ENCODE measurements at regions not wholly inside any gene's neighbourhood (a gene's known extent, or its start where the extent isn't known, plus 50 kb on each side); places are given as distances from the start of the nearest gene placed in this dataset.

- TF ChIP-seq REST (IDR thresholded peaks at IDR 0.05; ENCODE audit: unreplicated experiment) (no peak), NANOG (IDR thresholded peaks at IDR 0.05; ENCODE audit: borderline replicate concordance) (no peak), STAT1 (IDR thresholded peaks at IDR 0.05; ENCODE audit: unreplicated experiment) (no peak)
Observed at GRCh38 chr3:141677701-141678100, 60.4 kb upstream of the RNF7 start (continued).

GRCh38 chr3:141680620-141681389, 57.3 kb upstream of the RNF7 start:
- peak; percentile 66 for DNase-seq (ENCODE audit: low spot score)
- Histone ChIP-seq H3K36me3 (ENCODE audit: insufficient read depth) (no peaks in the 10 kb centered on the region), H3K4me1 (ENCODE audit: insufficient read depth) (peaks cover 14% of the 10 kb centered on the region), H3F3A (replicated peaks; ENCODE audit: low read depth) (no peaks in the 10 kb centered on the region), H3K79me2 (replicated peaks; ENCODE audit: insufficient read depth) (no peaks in the 10 kb centered on the region), H3K27ac (ENCODE audit: low read depth) (0 out of 2 replicates have a peak overlapping the region, but pooled peaks have one; percentile 15), H3K9me2 (ENCODE audit: insufficient read depth) (peaks cover 10% of the 10 kb centered on the region; the same call in 1 of the 2 replicates), H2AFZ (no peak overlapping the region), H4K20me1 (replicated peaks; ENCODE audit: insufficient read depth) (no peaks in the 10 kb centered on the region), H3K27me3 (ENCODE audit: insufficient read depth) (no peaks in the 10 kb centered on the region), H3K4me2 (0 out of 2 replicates have a peak overlapping the region, but pooled peaks have one; percentile 0), H3K4me3 (no peak overlapping the region)
- Mint-ChIP-seq H3K27me3 (ENCODE audit: insufficient read depth, low read depth, poor library complexity) (peaks cover 4% of the 10 kb centered on the region), H3K4me3 (no peak overlapping the region), H3K9me3 (peaks cover 7% of the 10 kb centered on the region; the same call in 2 of the 3 replicates), H3K27ac (no peak overlapping the region), H3K36me3 (ENCODE audit: low read depth) (no peaks in the 10 kb centered on the region; the same call in 2 of the 3 replicates), H3K4me1 (peaks cover 21% of the 10 kb centered on the region)
- peak; percentile 53; the same call in 2 of the 3 replicates for ATAC-seq
- TF ChIP-seq ETS1 (IDR thresholded peaks at IDR 0.05), result peak; percentile 40; the same call in 1 of the 2 replicates
- peak; percentile 55; the same call in 1 of the 2 replicates for TF ChIP-seq NANOG (IDR thresholded peaks at IDR 0.05; ENCODE audit: borderline replicate concordance)
- no peak for TF ChIP-seq EZH2phosphoT487 (IDR thresholded peaks at IDR 0.05; ENCODE audit: unreplicated experiment)
- no peak for TF ChIP-seq JUNB (IDR thresholded peaks at IDR 0.05; ENCODE audit: unreplicated experiment)

GRCh38 chr3:141681390-141681780, 56.7 kb upstream of the RNF7 start:
- no peak for ATAC-seq
- TF ChIP-seq STAT1 (IDR thresholded peaks at IDR 0.05; ENCODE audit: unreplicated experiment) (no peak), ZNF331 (CRISPR knock-in tag; IDR thresholded peaks at IDR 0.05; ENCODE audit: low read depth) (no peak), ETS1 (IDR thresholded peaks at IDR 0.05) (no peak), CTCF (conservative IDR thresholded peaks at IDR 0.05; ENCODE audit: low read depth in 2 of 2) (no peak), EZH2phosphoT487 (IDR thresholded peaks at IDR 0.05; ENCODE audit: unreplicated experiment) (no peak), NANOG (IDR thresholded peaks at IDR 0.05; ENCODE audit: borderline replicate concordance) (no peak), EZH2 (IDR thresholded peaks at IDR 0.05; ENCODE audit: low read depth, unreplicated experiment) (no peak)

More at GRCh38 chr3:141681390-141681780, 56.7 kb upstream of the RNF7 start:
- Mint-ChIP-seq H3K4me1 (peaks cover 21% of the 10 kb centered on the region), H3K27me3 (ENCODE audit: insufficient read depth, low read depth, poor library complexity) (peaks cover 4% of the 10 kb centered on the region), H3K4me3 (no peak overlapping the region), H3K36me3 (ENCODE audit: low read depth) (no peaks in the 10 kb centered on the region; the same call in 2 of the 3 replicates), H3K27ac (no peak overlapping the region), H3K9me3 (peaks cover 10% of the 10 kb centered on the region; the same call in 2 of the 3 replicates)
- Histone ChIP-seq H3K79me2 (replicated peaks; ENCODE audit: insufficient read depth) (no peaks in the 10 kb centered on the region), H4K20me1 (replicated peaks; ENCODE audit: insufficient read depth) (no peaks in the 10 kb centered on the region), H3F3A (replicated peaks; ENCODE audit: low read depth) (no peaks in the 10 kb centered on the region), H3K4me1 (ENCODE audit: insufficient read depth) (peaks cover 14% of the 10 kb centered on the region), H2AFZ (no peak overlapping the region), H3K9me2 (ENCODE audit: insufficient read depth) (peaks cover 13% of the 10 kb centered on the region; the same call in 1 of the 2 replicates), H3K27ac (ENCODE audit: low read depth) (peak overlapping the region; percentile 15; the same call in 1 of the 2 replicates), H3K36me3 (ENCODE audit: insufficient read depth) (no peaks in the 10 kb centered on the region), H3K4me3 (no peak overlapping the region), H3K4me2 (no peak overlapping the region), H3K27me3 (ENCODE audit: insufficient read depth) (no peaks in the 10 kb centered on the region)
- DNase-seq (ENCODE audit: low spot score), result no peak

Measured in GM23338 (cell line).